ENCODE measurements at regions not wholly inside any gene's neighbourhood (a gene's known extent, or its start where the extent isn't known, plus 50 kb on each side); places are given as distances from the start of the nearest gene placed in this dataset.
A peak's percentile ranks its signal among the peaks of the same experiment; 100 is the strongest.

GRCh38 chr6:8707956-8708772, 272.8 kb upstream of the SLC35B3 start:
- no peak for DNase-seq (ENCODE audit: low read depth)

DNA sequence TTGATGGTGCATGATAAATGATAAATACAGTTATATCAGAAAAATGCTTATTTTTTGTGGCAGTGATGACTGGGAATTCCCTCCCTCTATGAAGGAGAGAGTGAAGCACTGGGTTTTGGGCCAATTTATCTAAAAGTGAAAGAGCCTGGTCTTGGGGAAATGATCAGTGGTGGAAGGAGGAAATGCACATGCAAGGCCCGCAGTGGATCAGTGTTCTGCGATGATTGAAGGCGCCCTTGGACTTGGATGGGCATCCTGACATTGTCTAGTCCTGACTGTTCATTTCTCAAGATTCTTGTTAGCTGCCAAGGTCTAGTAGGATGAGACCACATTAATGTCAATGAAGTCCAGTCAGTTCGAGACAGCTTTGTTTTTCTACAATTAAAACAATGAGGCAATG, 272.0 kb upstream of the SLC35B3 start:
- DNase-seq (ENCODE audit: low read depth) = no peak

- no peak for DNase-seq (ENCODE audit: low read depth)
Measured at GRCh38 chr6:8705435-8706020, 270.2 kb upstream of the SLC35B3 start.

DNA sequence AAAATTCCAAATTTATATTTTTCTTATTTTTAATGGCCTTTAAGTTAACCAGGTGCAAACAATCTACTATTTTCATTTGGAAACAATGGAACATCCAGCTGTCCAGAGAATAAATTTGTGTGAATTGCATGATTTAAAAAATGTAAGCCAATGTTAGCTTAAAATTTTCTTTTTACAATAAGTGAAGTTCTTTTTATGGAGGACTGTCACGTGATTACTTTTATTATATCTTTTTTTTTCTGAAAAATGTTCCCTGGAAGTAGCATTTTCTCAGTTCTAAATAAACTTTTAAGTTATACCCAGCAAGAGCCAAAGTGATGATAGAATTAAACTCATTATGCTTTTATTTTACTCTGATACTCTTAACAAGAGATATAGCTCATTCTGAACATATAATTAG, 267.7 kb upstream of the SLC35B3 start:
- no peak for DNase-seq (ENCODE audit: low read depth)

DNA sequence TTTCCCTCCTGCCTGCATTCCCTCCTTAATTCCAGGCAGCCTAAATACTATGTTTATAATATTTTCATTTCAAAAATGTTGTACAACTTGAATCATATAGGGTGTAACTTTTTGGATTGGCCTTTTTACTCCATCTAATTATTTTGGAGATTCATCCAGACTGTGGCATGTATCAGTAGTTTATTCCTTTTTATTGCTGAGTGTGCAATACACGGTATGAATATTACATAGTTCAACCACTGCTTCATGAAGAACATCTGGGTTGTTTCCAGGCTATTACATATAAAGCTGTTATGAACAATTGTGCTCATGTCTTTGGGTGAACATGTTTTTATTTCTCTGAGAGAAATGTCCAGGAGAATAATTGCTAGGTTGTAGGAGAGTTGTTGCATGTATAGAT, 253.5 kb upstream of the SLC35B3 start:
- no peak for DNase-seq (ENCODE audit: low read depth)

- no peak for DNase-seq (ENCODE audit: low read depth)
Measured at GRCh38 chr6:8686077-8686476, 250.7 kb upstream of the SLC35B3 start.

GRCh38 chr6:8683204-8683603, 247.9 kb upstream of the SLC35B3 start:
- DNase-seq (ENCODE audit: low read depth) = no peak

DNA sequence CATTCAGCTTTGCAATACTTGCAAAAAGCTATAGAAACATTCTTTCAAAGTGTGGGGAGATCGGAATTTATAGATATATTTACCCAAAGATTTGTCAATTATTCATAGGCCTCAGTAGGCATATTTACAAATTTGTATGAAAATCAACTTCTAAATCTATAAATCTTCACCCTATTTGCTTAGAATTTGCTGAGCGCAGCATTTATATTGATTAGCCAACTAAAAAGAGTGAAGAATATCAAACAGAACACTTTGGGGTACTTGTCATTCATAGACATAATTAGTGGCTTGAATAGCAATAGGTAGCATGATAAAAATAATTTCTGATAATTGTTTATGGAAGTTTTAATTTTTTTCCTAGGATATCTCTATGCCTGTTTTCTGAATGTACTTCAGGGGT, 244.5 kb upstream of the SLC35B3 start:
- DNase-seq (ENCODE audit: low read depth) = no peak

GRCh38 chr6:8678466-8678865, 243.1 kb upstream of the SLC35B3 start:
- DNase-seq (ENCODE audit: low read depth) = no peak

- DNase-seq (ENCODE audit: low read depth) = no peak
Measured at GRCh38 chr6:8674126-8674525, 238.8 kb upstream of the SLC35B3 start.

DNA sequence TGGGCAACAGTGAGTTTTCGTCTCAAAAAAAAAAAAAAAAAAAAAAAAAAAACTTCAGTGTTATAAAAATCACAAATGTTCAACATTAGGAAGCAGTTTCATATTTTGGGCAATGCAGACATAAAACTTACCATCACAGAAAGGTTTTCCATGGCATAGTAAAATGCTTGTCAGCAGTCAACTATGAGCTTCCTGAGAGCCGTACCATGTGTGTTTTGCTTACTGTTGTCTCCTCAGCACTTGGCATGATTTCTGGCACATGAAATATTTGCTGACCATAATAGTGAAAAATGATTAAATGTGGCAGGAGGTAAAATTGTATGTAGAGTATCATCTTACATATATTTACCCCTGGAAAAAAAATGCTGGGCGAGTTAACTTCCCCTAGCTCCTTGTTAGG, 237.5 kb upstream of the SLC35B3 start:
- no peak for DNase-seq (ENCODE audit: low read depth)

- DNase-seq (ENCODE audit: low read depth) = no peak
Measured at GRCh38 chr6:8670792-8671191, 235.4 kb upstream of the SLC35B3 start.

GRCh38 chr6:8664700-8665099, 229.4 kb upstream of the SLC35B3 start:
- DNase-seq (ENCODE audit: low read depth) = no peak

DNA sequence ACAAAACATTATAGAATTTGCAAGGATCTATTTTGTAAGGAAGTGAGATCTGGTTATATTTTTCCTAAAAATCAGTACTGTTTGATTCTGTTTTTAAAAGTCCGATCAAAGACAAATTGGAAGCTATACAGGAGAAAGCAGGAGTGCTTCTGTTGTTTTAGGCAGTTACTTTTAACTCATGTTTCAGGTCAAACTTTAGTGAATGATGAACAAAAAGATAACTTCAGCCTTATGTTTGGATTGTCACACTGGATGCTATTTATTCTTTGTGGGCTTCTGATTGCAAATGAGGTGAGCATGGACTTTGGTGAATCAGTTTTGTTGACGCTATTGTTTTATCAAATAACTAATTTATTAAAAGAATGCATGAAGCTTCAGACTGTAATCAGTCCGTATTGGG, 228.7 kb upstream of the SLC35B3 start:
- DNase-seq (ENCODE audit: low read depth) = no peak

GRCh38 chr6:8659404-8660189, 224.3 kb upstream of the SLC35B3 start:
- no peak for DNase-seq (ENCODE audit: low read depth)

DNA sequence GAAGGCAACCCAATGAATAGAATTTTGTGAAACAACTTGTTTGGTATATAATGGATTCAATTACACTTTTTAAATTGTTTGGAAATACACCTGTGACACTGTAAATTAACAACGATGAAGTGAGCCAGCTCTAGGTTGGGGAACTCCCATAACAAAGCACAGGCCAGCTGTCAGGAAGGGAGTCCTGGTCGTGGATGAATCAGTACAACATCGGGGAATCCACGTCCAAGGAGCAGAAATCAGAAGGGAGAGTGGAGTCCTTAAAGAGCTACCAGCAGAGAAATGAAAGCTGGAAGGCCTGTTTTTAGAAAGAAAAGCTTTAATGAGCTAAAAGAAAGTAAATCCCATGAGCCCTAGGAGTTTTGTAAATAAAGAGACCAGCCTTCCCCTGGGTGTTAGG, 223.1 kb upstream of the SLC35B3 start:
- peak; percentile 0 for DNase-seq (ENCODE audit: low read depth)

- no peak for DNase-seq (ENCODE audit: low read depth)
Measured at GRCh38 chr6:8657522-8657921, 222.2 kb upstream of the SLC35B3 start.

GRCh38 chr6:8655670-8656454, 220.5 kb upstream of the SLC35B3 start:
- no peak for DNase-seq (ENCODE audit: low read depth)

GRCh38 chr6:8652710-8653109, 217.4 kb upstream of the SLC35B3 start:
- DNase-seq (ENCODE audit: low read depth) = no peak

GRCh38 chr6:8651998-8652397, 216.7 kb upstream of the SLC35B3 start:
- DNase-seq (ENCODE audit: low read depth) = no peak

DNA sequence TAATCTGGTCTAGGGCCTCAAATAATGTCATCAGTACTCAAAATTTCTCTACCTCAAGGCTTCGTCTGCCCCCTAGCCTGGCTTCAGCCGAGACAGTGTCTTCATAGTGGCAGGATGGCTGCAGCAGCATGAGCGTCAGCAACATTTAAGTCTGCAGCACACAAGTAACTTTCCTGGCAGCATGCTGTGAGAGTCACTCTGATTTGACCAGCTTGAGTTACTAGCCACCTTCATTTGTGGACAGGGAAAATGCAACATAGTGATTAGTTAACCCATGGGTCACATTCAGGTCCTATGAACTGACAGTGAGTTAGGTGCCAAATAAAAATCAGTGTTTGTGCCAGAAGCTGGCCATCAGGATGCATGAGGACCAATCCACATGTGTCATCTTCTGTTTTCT, 209.9 kb upstream of the SLC35B3 start:
- no peak for DNase-seq (ENCODE audit: low read depth)

DNA sequence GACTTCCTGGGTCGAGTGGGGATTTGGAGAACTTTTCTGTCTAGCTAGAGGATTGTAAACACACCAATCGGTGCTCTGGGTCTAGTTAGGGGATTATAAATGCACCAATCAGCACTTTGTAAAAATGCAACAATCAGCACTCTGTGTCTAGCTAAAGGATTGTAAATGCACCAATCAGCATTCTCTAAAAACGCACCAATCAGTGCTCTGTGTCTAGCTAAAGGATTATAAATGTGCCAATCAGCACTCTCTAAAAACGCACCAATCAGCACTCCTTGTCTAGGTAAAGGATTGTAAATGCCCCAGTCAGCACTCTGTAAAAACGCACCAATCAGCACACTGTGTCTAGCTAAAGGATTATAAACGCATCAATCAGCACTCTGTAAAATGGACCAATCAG, 209.0 kb upstream of the SLC35B3 start:
- DNase-seq (ENCODE audit: low read depth) = no peak
